Mesendoderm (in vitro differentiated cells): ENCODE measurements at regions not wholly inside any gene's neighbourhood (a gene's known extent, or its start where the extent isn't known, plus 50 kb on each side); places are given as distances from the start of the nearest gene placed in this dataset.

Experiments
- DNase-seq: peaks from one replicate; pipeline ENCODE4 v3.0.0; 2013
- H2AK5ac ChIP-seq: 2 replicates; pipeline ENCODE4 v1.6.1; 2013; ENCODE audit warnings: low read length, inconsistent platforms
- H2BK120ac ChIP-seq: 2 replicates; pipeline ENCODE4 v1.6.1; 2013; ENCODE audit warnings: low read depth, mild to moderate bottlenecking, low read length, moderate library complexity, mixed read lengths
- H2BK15ac ChIP-seq: replicated peaks from 2 replicates; pipeline ENCODE4 v1.6.1; 2013; ENCODE audit warnings: low read depth, mild to moderate bottlenecking, moderate library complexity
- H2BK5ac ChIP-seq: 2 replicates; pipeline ENCODE4 v1.6.1; 2013; ENCODE audit warnings: low read length, inconsistent platforms
- H3K18ac ChIP-seq: 2 replicates; pipeline ENCODE4 v1.6.1; 2013; ENCODE audit warnings: mild to moderate bottlenecking, low read length, mixed read lengths
- H3K23ac ChIP-seq: one replicate; pipeline ENCODE4 v1.6.1; 2013; ENCODE audit warnings: low read length
- H3K27ac ChIP-seq: 2 replicates; pipeline ENCODE4 v1.5.1; 2013; ENCODE audit warnings: low read depth, mild to moderate bottlenecking, inconsistent platforms, low read length, moderate library complexity
- H3K27me3 ChIP-seq: 2 replicates; pipeline ENCODE4 v1.6.1; 2013; ENCODE audit warnings: low read length, control low read depth, mild to moderate bottlenecking, inconsistent platforms; ENCODE audit not compliant: insufficient read depth, poor library complexity
- H3K36me3 ChIP-seq: 2 replicates; pipeline ENCODE4 v1.6.1; 2013; ENCODE audit warnings: low read length, inconsistent platforms; ENCODE audit not compliant: control insufficient read depth, insufficient read depth
- H3K4ac ChIP-seq: one replicate; pipeline ENCODE4 v1.6.1; 2013; ENCODE audit warnings: low read depth, mild to moderate bottlenecking, low read length, moderate library complexity
- H3K4me1 ChIP-seq: 2 replicates; pipeline ENCODE4 v1.6.1; 2013; ENCODE audit warnings: low read depth, low read length, inconsistent platforms; ENCODE audit not compliant: control insufficient read depth
- H3K4me2 ChIP-seq: 2 replicates; pipeline ENCODE4 v1.6.1; 2013; ENCODE audit warnings: low read length
- H3K4me3 ChIP-seq: 2 replicates; pipeline ENCODE4 v1.5.1; 2013; ENCODE audit warnings: mild to moderate bottlenecking, low read length
- H3K56ac ChIP-seq: one replicate; pipeline ENCODE4 v1.6.1; 2013; ENCODE audit warnings: low read length
- H3K79me1 ChIP-seq: 2 replicates; pipeline ENCODE4 v1.6.1; 2013; ENCODE audit warnings: low read length, inconsistent platforms
- H3K79me2 ChIP-seq: 2 replicates; pipeline ENCODE4 v1.6.1; 2013; ENCODE audit warnings: mild to moderate bottlenecking, low read length; ENCODE audit not compliant: control insufficient read depth, insufficient read depth
- H3K9ac ChIP-seq: 2 replicates; pipeline ENCODE4 v1.6.1; 2013; ENCODE audit warnings: low read length, inconsistent platforms
- H4K5ac ChIP-seq: one replicate; pipeline ENCODE4 v1.6.1; 2013; ENCODE audit warnings: low read length
- H4K8ac ChIP-seq: one replicate; pipeline ENCODE4 v1.6.1; 2013; ENCODE audit warnings: low read depth, mild to moderate bottlenecking, control low read depth, low read length, moderate library complexity
- WGBS: extraction: QIAGEN DNeasy Blood & Tissue Kit; methylation state at CpG from one replicate; pipeline ENCODE4 v1.1.7; 2013; ENCODE audit warnings: low lambda C conversion rate, missing lambda C conversion rate; ENCODE audit not compliant: insufficient coverage; ENCODE audit errors: extremely low coverage; 5-methylcytosine and 5-hydroxymethylcytosine counted together

DNA sequence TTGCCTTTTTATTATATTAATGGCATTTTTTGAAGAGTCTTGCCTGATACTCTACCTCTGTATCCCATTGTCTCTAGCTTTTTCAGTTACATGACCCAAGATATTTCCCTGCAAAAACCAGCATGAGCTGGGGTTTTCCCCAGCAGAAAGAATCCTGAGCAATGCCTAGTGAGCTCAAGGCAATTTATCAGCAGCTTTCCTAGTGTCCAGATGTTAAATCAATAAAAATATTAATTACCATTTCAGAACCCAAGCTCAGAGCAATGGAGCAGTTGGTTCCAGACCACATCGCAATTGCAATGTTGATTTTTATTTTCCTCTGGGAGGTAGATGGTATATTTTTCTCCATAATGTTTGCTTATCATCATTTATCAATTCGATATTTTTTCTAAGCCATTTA, 137.2 kb downstream of the RAB38 start:
- no peak overlapping the region for H2BK120ac ChIP-seq
- H3K56ac ChIP-seq = no peak overlapping the region
- H2BK5ac ChIP-seq = no peak overlapping the region
- no peak overlapping the region for H3K4ac ChIP-seq
- WGBS = no CpG with 5 or more reads among the region's 2 CpGs
- H3K36me3 ChIP-seq = no peaks in the 10 kb centered on the region
- no peaks in the 10 kb centered on the region for H3K79me1 ChIP-seq
- no peaks in the 10 kb centered on the region for H3K27me3 ChIP-seq
- peak overlapping the region; percentile 51 for H3K18ac ChIP-seq
- H3K4me3 ChIP-seq = no peak overlapping the region
- DNase-seq = no peak
- peaks cover 7% of the 10 kb centered on the region for H3K4me1 ChIP-seq
- no peak overlapping the region for H2BK15ac ChIP-seq
- H2AK5ac ChIP-seq = no peak overlapping the region
- no peak overlapping the region for H3K9ac ChIP-seq
- no peak overlapping the region for H3K23ac ChIP-seq
- no peak overlapping the region for H3K4me2 ChIP-seq
- no peak overlapping the region for H4K8ac ChIP-seq
- H3K79me2 ChIP-seq = no peaks in the 10 kb centered on the region
- no peak overlapping the region for H4K5ac ChIP-seq
- H3K27ac ChIP-seq = no peak overlapping the region

DNA sequence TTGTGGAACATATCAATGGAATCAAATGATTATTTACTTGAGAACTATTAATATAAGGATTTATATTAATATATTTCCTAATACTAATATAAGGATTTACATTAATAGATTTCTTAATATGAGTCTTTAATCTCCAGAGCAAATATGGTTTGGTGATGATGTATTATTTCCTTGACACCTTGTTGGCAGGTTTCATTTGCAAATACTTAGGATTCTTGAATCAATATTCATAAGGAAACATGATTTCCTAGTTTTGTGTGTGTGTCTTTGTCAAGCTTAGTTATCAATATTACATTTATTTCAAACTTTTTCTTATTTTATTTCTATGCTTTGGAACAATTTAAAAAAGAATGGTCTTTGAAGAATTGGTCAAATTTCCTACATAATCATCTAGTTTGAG, 138.5 kb downstream of the RAB38 start:
- no peaks in the 10 kb centered on the region for H3K79me1 ChIP-seq
- H3K18ac ChIP-seq = no peak overlapping the region
- H4K8ac ChIP-seq = no peak overlapping the region

DNA sequence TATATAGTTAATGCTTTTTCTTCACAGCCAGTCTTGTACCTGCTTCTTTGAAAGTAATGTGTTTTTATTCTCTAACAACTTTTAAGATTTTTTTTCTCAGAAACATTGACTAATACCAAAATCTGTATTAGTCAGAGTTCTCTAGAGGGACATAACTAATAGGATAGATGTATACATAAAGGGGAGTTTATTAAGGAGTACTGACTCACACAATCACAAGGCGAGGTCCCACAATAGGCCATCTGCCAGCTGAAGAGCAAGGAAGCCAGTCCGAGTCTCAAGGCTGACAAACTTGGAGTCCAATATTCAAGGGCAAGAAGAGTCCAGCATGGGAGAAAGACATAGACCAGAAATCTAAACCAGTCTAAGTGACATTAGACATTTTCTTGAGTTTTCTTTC, 140.0 kb downstream of the RAB38 start:
- Histone ChIP-seq H3K79me1 (no peaks in the 10 kb centered on the region), H3K79me2 (no peaks in the 10 kb centered on the region), H2BK5ac (no peak overlapping the region), H4K5ac (no peak overlapping the region), H3K27me3 (no peaks in the 10 kb centered on the region), H3K4ac (no peak overlapping the region), H3K36me3 (no peaks in the 10 kb centered on the region), H3K9ac (no peak overlapping the region), H3K23ac (no peak overlapping the region), H3K4me1 (no peaks in the 10 kb centered on the region), H3K56ac (no peak overlapping the region), H2BK120ac (no peak overlapping the region), H3K4me2 (no peak overlapping the region), H4K8ac (no peak overlapping the region), H3K27ac (no peak overlapping the region), H2BK15ac (no peak overlapping the region), H3K18ac (no peak overlapping the region), H3K4me3 (no peak overlapping the region), H2AK5ac (no peak overlapping the region)
- no CpG with 5 or more reads among the region's 2 CpGs for WGBS
- no peak for DNase-seq

More for the DNA sequence above, 138.5 kb downstream of the RAB38 start:
- H3K56ac ChIP-seq = no peak overlapping the region
- no peak overlapping the region for H4K5ac ChIP-seq
- no peak overlapping the region for H2AK5ac ChIP-seq
- H2BK5ac ChIP-seq = no peak overlapping the region
- H2BK15ac ChIP-seq = no peak overlapping the region
- H2BK120ac ChIP-seq = no peak overlapping the region
- no peak overlapping the region for H3K4me3 ChIP-seq
- no peak overlapping the region for H3K4me2 ChIP-seq
- no peak overlapping the region for H3K23ac ChIP-seq
- no peaks in the 10 kb centered on the region for H3K36me3 ChIP-seq
- no peak overlapping the region for H3K4ac ChIP-seq
- no peaks in the 10 kb centered on the region for H3K27me3 ChIP-seq
- H3K79me2 ChIP-seq = no peaks in the 10 kb centered on the region
- DNase-seq = no peak
- no peak overlapping the region for H3K27ac ChIP-seq
- H3K4me1 ChIP-seq = no peaks in the 10 kb centered on the region
- H3K9ac ChIP-seq = no peak overlapping the region

DNA sequence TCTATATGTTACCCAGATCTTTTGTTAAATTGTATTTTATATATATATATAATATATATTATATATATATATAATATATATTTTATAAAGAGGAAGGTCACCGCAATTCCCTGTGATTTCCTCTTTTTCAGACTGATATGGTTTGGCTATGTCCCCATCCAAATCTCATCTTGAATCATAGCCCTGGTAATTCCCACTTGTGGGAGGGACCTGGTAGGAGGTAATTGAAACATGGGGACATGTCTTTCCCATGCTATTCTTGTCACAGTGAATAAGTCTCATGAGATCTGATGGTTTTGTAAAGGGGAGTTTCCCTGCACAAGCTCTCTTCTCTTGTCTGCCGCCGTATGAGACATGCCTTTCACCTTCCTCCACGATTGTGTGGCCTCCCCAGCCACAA, 157.6 kb downstream of the RAB38 start:
- DNase-seq = no peak
- Histone ChIP-seq H2AK5ac (no peak overlapping the region), H3K56ac (no peak overlapping the region), H4K8ac (no peak overlapping the region), H2BK15ac (no peak overlapping the region), H3K36me3 (no peaks in the 10 kb centered on the region), H3K4ac (peak overlapping the region; percentile 4), H3K27ac (no peak overlapping the region), H3K4me1 (no peaks in the 10 kb centered on the region), H2BK5ac (no peak overlapping the region), H3K27me3 (no peaks in the 10 kb centered on the region), H3K9ac (no peak overlapping the region), H3K23ac (no peak overlapping the region), H2BK120ac (no peak overlapping the region), H3K4me3 (no peak overlapping the region), H3K79me1 (no peaks in the 10 kb centered on the region), H3K4me2 (no peak overlapping the region), H3K18ac (peak overlapping the region; percentile 11), H4K5ac (no peak overlapping the region), H3K79me2 (no peaks in the 10 kb centered on the region)
- WGBS = no CpG with 5 or more reads among the region's 4 CpGs

DNA sequence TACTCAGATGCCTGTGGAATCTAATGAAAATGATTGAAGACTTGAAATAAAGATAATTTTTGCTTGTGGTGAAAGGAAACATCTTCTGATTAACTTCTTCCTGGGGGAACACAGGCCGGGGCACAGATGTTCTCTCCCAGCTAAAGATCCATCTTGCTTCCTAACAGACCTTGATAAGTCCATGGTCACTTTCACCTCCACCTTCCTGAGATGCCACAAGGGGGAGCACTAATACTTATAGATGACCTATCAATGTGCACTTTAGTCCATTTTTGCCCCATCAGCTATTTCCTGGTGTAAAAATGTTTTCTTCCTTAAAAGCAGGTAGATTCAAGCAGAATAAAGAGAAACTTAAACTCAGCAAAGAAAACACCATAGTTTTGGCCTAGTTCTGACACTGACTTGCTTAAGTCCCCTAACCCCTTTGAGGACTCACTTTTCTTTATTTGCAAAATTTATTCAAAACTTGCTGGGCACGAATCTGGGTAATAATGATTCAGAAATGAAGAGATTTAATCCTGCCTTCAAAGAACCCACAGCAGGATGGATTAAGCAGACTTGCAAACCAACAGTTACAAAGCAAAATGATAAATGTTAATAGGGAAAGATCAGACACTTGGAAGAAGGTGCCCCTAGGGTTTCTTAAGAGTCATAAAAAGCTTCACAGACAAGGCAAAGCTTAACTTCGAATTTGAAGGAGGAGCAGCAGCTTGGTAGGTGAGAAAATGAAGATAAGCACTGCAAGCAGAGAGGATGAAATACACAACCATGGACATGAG, 158.7 kb downstream of the RAB38 start:
- no peak overlapping the region for H3K9ac ChIP-seq
- no peaks in the 10 kb centered on the region for H3K27me3 ChIP-seq
- H3K27ac ChIP-seq = peak overlapping the region; percentile 45
- DNase-seq = peak; percentile 89
- no peaks in the 10 kb centered on the region for H3K4me1 ChIP-seq
- H3K18ac ChIP-seq = no peak overlapping the region
- H4K5ac ChIP-seq = no peak overlapping the region
- no peak overlapping the region for H2AK5ac ChIP-seq
- no peak overlapping the region for H4K8ac ChIP-seq
- H2BK5ac ChIP-seq = no peak overlapping the region
- no peak overlapping the region for H3K56ac ChIP-seq
- H3K79me1 ChIP-seq = no peaks in the 10 kb centered on the region
- H3K36me3 ChIP-seq = no peaks in the 10 kb centered on the region
- H2BK120ac ChIP-seq = no peak overlapping the region
- no peak overlapping the region for H3K4me3 ChIP-seq
- H3K23ac ChIP-seq = no peak overlapping the region
- no peaks in the 10 kb centered on the region for H3K79me2 ChIP-seq
- WGBS = no CpG with 5 or more reads among the region's 3 CpGs
- H2BK15ac ChIP-seq = no peak overlapping the region
- H3K4me2 ChIP-seq = no peak overlapping the region
- H3K4ac ChIP-seq = no peak overlapping the region

DNA sequence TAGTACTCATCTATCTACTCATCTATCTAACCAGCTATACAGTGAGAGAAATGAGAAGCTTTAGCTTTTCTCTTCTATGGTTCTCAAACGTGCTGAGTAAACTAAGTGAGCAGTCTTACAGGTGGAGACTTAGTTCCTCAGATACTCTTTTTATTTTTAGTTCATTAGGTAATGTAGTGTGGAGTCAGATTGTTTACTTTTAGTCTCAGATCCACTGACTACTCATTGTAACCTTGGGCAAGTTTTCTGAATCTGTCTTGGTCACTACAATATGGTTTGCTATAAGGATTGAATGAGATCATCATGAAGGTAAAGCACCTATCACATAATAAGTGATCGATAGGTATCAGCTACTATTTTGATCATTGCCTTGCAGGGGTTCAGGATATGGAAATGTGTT, 160.1 kb downstream of the RAB38 start:
- Histone ChIP-seq H3K27me3 (no peaks in the 10 kb centered on the region), H3K27ac (no peak overlapping the region), H3K56ac (no peak overlapping the region), H2BK120ac (no peak overlapping the region), H2BK15ac (no peak overlapping the region), H3K18ac (no peak overlapping the region), H4K8ac (no peak overlapping the region), H3K79me2 (no peaks in the 10 kb centered on the region), H3K9ac (no peak overlapping the region), H3K36me3 (no peaks in the 10 kb centered on the region), H3K4me3 (no peak overlapping the region), H3K4ac (no peak overlapping the region), H2BK5ac (no peak overlapping the region), H3K23ac (no peak overlapping the region), H4K5ac (no peak overlapping the region), H2AK5ac (no peak overlapping the region), H3K79me1 (no peaks in the 10 kb centered on the region), H3K4me1 (no peaks in the 10 kb centered on the region), H3K4me2 (no peak overlapping the region)
- WGBS = no CpG with 5 or more reads among the region's 2 CpGs
- DNase-seq = no peak
